ENCODE measurements at regions not wholly inside any gene's neighbourhood (a gene's known extent, or its start where the extent isn't known, plus 50 kb on each side); places are given as distances from the start of the nearest gene placed in this dataset.
"Not testable (repeated sequence)": the region's sequence is repeated elsewhere in the genome, so short reads cannot be mapped to it uniquely, and the experiment has no call there.

GRCh38 chr9:38978734-38979133 is 258.8 kb upstream of the FAM240B start:
- TF ChIP-seq CTCF, POLR2AphosphoS5, EP300 (IDR thresholded peaks at IDR 0.05): not testable (repeated sequence)
